ENCODE measurements at regions not wholly inside any gene's neighbourhood (a gene's known extent, or its start where the extent isn't known, plus 50 kb on each side); places are given as distances from the start of the nearest gene placed in this dataset. TPM values are rescaled to one million over a fixed set of nuclear protein-coding genes. Genes with fewer than 3 reads are reported as not detected.

Small RNA genes lying in the stretch of these regions (microRNA-seq; reads per million reads assigned to microRNA genes)
- gene MIR320D2: not detected

Small RNA genes lying in the stretch of these regions (small RNA-seq; reads per million reads assigned to genes)
- gene MIR320D2: not detected

All from hepatocyte (in vitro differentiated cells).